ENCODE measurements at regions not wholly inside any gene's neighbourhood (a gene's known extent, or its start where the extent isn't known, plus 50 kb on each side); places are given as distances from the start of the nearest gene placed in this dataset.

GRCh38 chr9:103761466-103761865 lies 332.6 kb upstream of the SMC2 start:
- H3K4me3 ChIP-seq (ENCODE audit: low read depth, low read length) = no peak overlapping the region
- TF ChIP-seq MAX (IDR thresholded peaks at IDR 0.05; ENCODE audit: low read depth, low read length) (no peak), CTCF (IDR thresholded peaks at IDR 0.05; ENCODE audit: low read depth, low read length) (no peak), POLR2A (IDR thresholded peaks at IDR 0.05; ENCODE audit: extremely low read depth, insufficient read length) (no peak), MYC (IDR thresholded peaks at IDR 0.05; ENCODE audit: low read depth, low read length) (no peak)
- DNase-seq (ENCODE audit: low read depth) = no peak

GRCh38 chr9:103789686-103790085 lies 304.4 kb upstream of the SMC2 start:
- no peak overlapping the region for H3K4me3 ChIP-seq (ENCODE audit: low read depth, low read length)
- TF ChIP-seq POLR2A (IDR thresholded peaks at IDR 0.05; ENCODE audit: extremely low read depth, insufficient read length) (no peak), MAX (IDR thresholded peaks at IDR 0.05; ENCODE audit: low read depth, low read length) (no peak), CTCF (IDR thresholded peaks at IDR 0.05; ENCODE audit: low read depth, low read length) (peak; percentile 36), MYC (IDR thresholded peaks at IDR 0.05; ENCODE audit: low read depth, low read length) (no peak)
- DNase-seq (ENCODE audit: low read depth) = peak; percentile 26

- TF ChIP-seq MYC (IDR thresholded peaks at IDR 0.05; ENCODE audit: low read depth, low read length) (no peak), MAX (IDR thresholded peaks at IDR 0.05; ENCODE audit: low read depth, low read length) (no peak), POLR2A (IDR thresholded peaks at IDR 0.05; ENCODE audit: extremely low read depth, insufficient read length) (no peak), CTCF (IDR thresholded peaks at IDR 0.05; ENCODE audit: low read depth, low read length) (no peak)
- peak; percentile 26 for DNase-seq (ENCODE audit: low read depth)
- no peak overlapping the region for H3K4me3 ChIP-seq (ENCODE audit: low read depth, low read length)
Observed at GRCh38 chr9:103798620-103799019, 295.5 kb upstream of the SMC2 start.

GRCh38 chr9:103799959-103800358 lies 294.1 kb upstream of the SMC2 start:
- no peak overlapping the region for H3K4me3 ChIP-seq (ENCODE audit: low read depth, low read length)
- no peak for TF ChIP-seq POLR2A (IDR thresholded peaks at IDR 0.05; ENCODE audit: extremely low read depth, insufficient read length)
- TF ChIP-seq MAX (IDR thresholded peaks at IDR 0.05; ENCODE audit: low read depth, low read length) = no peak
- no peak for TF ChIP-seq CTCF (IDR thresholded peaks at IDR 0.05; ENCODE audit: low read depth, low read length)
- no peak for TF ChIP-seq MYC (IDR thresholded peaks at IDR 0.05; ENCODE audit: low read depth, low read length)
- no peak for DNase-seq (ENCODE audit: low read depth)

- H3K4me3 ChIP-seq (ENCODE audit: low read depth, low read length) = no peak overlapping the region
- TF ChIP-seq MAX (IDR thresholded peaks at IDR 0.05; ENCODE audit: low read depth, low read length) = no peak
- TF ChIP-seq POLR2A (IDR thresholded peaks at IDR 0.05; ENCODE audit: extremely low read depth, insufficient read length) = no peak
- TF ChIP-seq MYC (IDR thresholded peaks at IDR 0.05; ENCODE audit: low read depth, low read length) = no peak
- TF ChIP-seq CTCF (IDR thresholded peaks at IDR 0.05; ENCODE audit: low read depth, low read length) = no peak
- no peak for DNase-seq (ENCODE audit: low read depth)
Observed at GRCh38 chr9:103802068-103802467, 292.0 kb upstream of the SMC2 start.

GRCh38 chr9:103803245-103803644 lies 290.9 kb upstream of the SMC2 start:
- TF ChIP-seq MYC (IDR thresholded peaks at IDR 0.05; ENCODE audit: low read depth, low read length) (no peak), CTCF (IDR thresholded peaks at IDR 0.05; ENCODE audit: low read depth, low read length) (no peak), MAX (IDR thresholded peaks at IDR 0.05; ENCODE audit: low read depth, low read length) (no peak), POLR2A (IDR thresholded peaks at IDR 0.05; ENCODE audit: extremely low read depth, insufficient read length) (no peak)
- DNase-seq (ENCODE audit: low read depth) = no peak
- no peak overlapping the region for H3K4me3 ChIP-seq (ENCODE audit: low read depth, low read length)

All from NB4 (cell line).